Retinal pigment epithelial cell (primary cell): ENCODE measurements at regions not wholly inside any gene's neighbourhood (a gene's known extent, or its start where the extent isn't known, plus 50 kb on each side); places are given as distances from the start of the nearest gene placed in this dataset.

Experiments
- DNase-seq: peaks from one replicate; pipeline ENCODE4 v3.0.0-alpha.2; 2010; ENCODE audit warnings: low read depth
- H3K4me3 ChIP-seq: 2 replicates; pipeline ENCODE4 v1.5.1; 2011; ENCODE audit warnings: mild to moderate bottlenecking, low read length, control low read depth, moderate library complexity
- TF ChIP-seq, protein P1 (sequence below): conservative IDR thresholded peaks from 2 replicates; pipeline ENCODE4 v1.5.1; 2011; ENCODE audit warnings: low read depth, low read length, control low read depth, inconsistent platforms

DNA sequence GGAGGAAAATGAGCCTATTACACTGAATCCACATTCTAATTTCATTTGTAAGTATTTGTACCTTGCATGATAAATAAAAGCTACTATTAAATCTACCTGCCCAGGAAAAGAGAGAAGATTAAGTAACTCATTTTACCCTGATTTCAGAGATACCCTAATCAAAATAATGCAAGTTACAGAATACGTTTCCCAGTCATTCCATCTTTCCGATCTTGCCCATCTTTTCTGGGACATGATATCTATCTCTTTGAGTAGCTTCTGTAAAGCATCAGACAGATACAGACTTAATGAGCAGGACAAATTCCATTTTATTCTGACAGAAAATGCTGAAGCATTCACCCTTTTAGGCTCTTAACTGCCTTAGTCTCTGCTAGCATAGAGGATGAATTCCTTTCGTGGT lies 56.6 kb downstream of the SPRY2 start:
- H3K4me3 ChIP-seq, result no peak overlapping the region
- no peak for DNase-seq
- TF ChIP-seq, protein P1, sequence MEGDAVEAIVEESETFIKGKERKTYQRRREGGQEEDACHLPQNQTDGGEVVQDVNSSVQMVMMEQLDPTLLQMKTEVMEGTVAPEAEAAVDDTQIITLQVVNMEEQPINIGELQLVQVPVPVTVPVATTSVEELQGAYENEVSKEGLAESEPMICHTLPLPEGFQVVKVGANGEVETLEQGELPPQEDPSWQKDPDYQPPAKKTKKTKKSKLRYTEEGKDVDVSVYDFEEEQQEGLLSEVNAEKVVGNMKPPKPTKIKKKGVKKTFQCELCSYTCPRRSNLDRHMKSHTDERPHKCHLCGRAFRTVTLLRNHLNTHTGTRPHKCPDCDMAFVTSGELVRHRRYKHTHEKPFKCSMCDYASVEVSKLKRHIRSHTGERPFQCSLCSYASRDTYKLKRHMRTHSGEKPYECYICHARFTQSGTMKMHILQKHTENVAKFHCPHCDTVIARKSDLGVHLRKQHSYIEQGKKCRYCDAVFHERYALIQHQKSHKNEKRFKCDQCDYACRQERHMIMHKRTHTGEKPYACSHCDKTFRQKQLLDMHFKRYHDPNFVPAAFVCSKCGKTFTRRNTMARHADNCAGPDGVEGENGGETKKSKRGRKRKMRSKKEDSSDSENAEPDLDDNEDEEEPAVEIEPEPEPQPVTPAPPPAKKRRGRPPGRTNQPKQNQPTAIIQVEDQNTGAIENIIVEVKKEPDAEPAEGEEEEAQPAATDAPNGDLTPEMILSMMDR, result no peak

DNA sequence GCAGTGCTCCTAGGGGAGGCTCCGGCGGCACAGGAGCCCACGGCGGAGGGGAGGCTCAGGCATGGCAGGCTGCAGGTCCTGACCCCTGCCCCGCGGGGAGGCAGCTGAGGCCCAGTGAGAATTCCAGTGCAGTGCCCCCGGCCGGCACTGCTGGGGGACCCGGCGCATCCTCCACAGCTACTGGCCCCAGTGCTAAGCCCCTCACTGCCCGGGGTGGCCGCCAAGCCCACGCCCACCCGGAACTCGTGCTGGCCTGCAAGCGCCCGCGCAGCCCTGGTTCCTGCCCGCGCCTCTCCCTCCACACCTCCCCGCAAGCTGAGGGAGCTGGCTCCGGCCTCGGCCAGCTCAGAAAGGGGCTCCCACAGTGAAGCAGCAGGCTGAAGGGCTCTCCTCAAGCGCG lies 62.2 kb downstream of the SPRY2 start:
- no peak for DNase-seq
- H3K4me3 ChIP-seq, result no peak overlapping the region
- TF ChIP-seq, protein P1, result no peak

DNA sequence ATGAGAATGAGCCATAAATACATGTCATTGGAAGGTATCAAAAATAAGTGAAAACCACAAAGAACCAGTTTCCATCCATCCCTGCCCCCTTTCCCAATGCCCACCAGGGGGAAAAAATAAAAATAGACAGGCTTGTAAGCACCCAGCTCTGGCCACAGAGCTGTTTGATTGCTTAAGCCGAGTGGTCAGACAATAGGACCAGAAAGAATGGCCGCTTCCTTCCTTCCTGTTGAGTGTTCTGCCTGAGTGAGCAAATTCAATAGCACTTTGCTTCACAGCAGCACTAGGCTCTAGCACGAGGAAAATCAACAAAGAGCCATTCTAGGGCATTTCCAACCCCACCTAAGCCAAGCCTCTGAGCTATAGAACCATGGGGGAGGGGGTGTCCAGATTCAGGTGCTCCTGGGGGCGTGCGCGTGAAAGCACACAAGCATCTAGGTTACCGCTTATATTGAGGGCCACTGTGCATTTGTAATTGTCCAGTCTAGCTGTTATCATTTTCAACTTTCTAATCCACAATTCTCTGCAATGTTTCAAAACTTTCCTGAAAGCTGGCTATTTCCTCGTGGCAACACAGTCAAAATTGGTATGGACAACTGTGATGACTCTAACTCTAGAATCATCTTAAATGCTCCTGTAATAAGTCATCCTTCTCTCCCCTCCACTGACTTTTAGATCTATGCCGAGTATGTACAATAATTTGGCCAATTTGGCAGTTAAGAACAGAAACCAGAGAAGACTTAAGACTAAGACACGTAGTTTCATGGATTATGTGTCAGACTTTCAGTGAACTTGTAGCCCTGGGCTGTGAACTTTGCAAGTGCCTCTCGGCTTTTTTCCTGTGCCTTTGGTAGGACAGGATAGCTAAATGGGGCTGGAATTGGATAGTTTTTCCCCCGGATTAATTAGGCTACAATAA lies 64.3 kb downstream of the SPRY2 start:
- TF ChIP-seq, protein P1, result peak; percentile 14
- peak overlapping the region; percentile 10 for H3K4me3 ChIP-seq
- DNase-seq, result peak; percentile 56

DNA sequence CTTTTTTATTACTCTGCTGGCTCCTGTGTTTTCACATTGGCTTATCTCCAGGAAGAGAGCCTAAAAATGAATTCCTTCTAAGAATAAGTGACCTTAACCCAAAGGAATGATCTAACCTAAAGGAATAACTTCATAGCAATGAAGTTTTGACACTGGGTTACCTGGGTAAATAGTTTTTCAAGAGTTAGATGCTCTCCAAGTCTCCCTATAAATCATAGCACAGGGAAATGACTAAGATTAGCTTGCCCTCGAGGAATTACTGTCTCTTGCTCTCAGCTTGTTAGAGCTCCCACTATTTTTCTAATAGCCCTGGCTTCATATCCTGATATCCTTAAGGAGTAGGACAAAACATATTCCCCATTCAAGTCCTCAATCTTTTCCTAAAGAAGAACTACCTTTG lies 66.3 kb downstream of the SPRY2 start:
- TF ChIP-seq, protein P1, result no peak
- no peak for DNase-seq
- H3K4me3 ChIP-seq, result no peak overlapping the region

DNA sequence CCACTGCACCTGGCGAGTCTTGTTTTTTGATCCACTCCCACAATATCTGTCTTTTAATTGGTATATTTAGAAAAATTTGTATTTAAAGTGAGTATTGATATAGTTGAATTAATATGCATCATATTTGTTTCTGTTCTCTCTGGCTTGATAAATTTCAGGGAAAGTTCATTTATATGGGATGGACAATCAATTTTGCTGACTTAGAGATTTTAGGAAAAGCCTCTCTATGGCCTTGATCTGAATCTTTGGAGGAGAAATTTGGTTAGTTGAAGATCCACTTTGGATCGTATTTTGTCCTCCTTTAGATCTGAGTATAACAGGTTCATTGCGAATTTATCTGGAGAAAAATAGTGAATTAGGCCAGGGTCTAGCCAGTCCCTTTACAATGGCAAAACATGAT lies 67.2 kb downstream of the SPRY2 start:
- no peak overlapping the region for H3K4me3 ChIP-seq
- TF ChIP-seq, protein P1, result no peak
- DNase-seq, result no peak

DNA sequence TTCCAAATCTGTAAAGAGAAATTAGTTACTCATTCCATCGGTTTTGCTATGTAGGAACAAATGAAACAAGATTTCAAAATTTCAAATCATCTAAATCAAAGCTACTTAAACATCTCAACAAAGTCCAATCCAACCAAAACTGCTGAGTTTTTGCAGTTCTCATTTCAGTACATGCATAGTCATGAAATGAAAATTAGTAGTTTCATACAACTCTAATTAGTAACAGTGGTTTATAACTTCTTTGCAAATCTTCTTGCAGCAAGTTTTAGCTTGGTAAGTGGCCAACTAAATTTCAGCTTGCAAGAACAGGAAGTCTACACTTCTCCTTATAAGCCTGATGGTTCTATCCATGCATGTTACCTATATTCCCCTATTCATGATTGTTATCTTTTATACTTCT lies 75.6 kb downstream of the SPRY2 start:
- DNase-seq, result no peak
- H3K4me3 ChIP-seq, result no peak overlapping the region
- TF ChIP-seq, protein P1, result no peak

DNA sequence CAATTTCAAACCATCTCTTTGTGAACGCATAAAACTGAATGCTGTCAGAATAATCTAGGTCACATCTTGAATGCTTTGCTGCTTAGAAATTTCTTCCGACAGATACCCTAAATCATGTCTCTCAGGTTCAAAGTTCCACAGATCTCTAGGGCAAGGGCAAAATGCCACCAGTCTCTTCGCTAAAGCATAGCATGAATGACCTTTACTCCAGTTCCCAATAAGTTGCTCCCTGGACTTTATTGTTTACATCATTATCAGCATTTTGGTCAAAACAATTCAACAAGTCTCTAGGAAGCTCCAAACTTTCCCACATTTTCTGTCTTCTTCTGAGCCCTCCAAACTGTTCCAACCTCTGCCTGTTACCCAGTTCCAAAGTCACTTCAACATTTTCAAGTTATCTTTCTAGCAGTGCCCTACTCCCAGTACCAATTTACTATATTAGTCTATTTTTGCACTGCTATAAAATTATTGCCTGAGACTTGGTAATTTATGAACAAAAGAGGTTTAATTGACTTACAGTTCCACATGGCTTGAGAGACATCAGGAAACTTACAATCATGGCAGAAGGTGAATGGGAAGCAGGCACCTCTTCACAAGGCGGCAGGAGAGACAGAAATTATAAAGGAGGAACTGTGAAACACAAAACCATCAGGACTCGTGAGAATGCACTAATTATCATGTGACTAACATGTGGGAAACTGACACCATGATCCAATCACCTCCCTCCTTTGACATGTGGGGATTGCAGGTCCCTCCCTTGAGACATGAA lies 77.0 kb downstream of the SPRY2 start:
- TF ChIP-seq, protein P1, result no peak
- no peak overlapping the region for H3K4me3 ChIP-seq
- DNase-seq, result no peak
